HG03558 (cell line): ENCODE measurements at regions not wholly inside any gene's neighbourhood (a gene's known extent, or its start where the extent isn't known, plus 50 kb on each side); places are given as distances from the start of the nearest gene placed in this dataset.

ENCODE experiments used
- ATAC-seq: cut with Tn5 transposase; IDR thresholded peaks from one replicate; pipeline ENCODE4 v1.9.1; 2021; ENCODE audit warnings: moderate number of reproducible peaks; ENCODE audit not compliant: unreplicated experiment; ENCODE audit errors: extremely low read depth

DNA sequence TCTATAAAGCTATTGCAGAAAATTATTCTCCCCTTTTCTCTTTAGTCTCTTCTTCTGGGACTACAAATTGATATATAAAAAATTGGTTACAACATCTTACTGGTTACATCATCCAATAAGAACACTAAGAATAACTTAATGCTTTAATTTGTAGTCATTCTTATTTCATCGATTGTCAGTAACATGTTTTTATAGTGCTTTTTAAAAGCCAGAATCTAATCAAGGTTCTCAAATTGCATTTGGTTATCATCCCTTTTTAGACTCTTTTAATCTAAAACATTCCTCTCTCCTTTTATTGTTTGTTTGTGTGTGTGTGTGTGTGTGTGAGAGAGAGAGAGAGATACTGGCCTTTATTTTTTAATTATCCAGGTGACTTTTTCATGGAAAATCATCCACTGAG, 377.1 kb upstream of the MEIS1 start:
- no peak for ATAC-seq

DNA sequence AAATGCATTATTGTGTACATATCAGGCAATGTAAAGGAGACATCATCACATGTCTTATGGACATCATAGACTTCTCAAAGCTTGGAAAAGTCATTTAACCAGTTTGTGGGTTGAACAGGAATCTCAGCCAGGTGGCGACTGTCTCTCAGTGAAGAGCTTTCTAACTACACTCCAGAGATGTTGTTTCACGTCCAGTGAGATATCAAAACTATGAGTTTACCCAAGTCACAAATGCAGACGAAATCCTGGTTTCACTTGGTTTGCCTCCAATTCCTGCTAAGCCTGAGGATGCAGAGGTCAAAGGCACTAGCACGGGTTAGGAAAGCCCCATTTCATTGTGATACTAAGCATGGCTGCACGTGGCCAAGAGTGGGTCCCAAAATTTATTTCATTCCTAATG, 384.5 kb upstream of the MEIS1 start:
- no peak for ATAC-seq

DNA sequence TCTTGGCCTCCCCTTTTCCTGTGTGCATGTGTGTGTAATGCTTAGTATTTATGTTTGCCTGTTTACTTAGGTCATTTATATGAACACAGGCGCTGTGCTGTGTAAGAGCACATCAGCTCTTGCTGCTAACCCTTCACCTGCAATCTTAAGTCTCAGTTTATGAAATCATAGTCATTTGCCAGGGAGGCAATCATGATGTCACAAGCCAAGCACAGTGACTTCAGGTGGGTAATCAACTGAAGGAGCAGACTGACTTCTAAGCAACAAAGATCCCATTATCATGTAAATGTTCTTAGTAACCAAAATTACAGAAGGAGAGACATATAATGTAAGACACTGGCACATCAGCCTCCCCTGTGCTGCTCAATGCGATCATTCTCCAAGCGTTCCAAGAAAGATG, 386.3 kb upstream of the MEIS1 start:
- no peak for ATAC-seq

DNA sequence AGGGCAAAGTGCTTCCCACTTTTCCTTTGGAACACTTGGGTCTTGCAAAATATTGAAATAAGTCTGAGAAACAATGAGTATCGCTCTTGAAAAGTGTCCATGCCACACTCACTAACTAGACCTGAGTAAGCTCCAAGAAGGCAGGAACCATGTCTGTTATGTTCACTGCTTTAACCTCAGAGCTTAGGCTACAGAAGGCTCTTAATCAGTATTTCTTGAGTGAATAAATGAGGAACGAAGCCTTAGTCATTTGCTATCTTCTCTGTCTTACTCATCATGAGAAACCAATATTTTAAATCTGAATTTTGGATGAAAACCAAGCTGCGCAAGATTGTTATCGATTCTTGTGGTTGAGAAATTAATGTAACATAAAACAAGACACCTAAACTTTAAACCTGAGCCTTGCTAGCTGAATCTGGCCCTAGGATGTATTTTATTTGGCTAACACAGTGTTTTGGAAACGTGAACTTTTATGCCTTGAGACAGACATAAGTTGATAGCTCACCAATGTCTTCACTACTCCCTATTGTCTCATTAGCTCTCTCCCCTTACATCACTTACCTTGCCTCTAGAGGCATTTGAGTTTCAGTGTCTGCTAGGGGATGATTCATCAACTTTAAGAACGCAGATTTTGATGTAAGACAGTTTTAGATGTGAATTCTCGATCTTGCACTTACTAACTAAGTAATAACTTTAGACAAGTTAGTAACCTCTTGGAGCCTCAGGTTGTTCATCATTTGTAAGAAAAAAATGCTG, 392.8 kb upstream of the MEIS1 start:
- ATAC-seq, result no peak

DNA sequence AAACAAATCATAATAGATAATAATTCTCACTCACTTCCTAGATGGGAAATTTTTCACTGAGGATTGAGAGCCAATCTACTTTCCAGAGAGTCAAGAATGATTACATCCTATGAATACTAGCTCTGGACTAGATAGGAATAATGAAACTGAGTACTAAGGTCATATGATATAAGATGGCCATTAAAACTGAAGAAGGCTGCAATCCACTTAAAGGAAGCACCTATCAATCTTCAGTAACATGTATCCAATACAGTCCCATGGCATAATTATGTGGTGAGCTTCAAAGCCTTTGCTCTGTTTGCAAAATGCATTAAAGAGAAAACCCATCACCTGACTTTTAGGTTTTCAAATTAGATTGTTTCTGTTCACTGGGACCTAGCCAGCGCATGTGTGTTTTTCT, 398.0 kb upstream of the MEIS1 start:
- no peak for ATAC-seq

DNA sequence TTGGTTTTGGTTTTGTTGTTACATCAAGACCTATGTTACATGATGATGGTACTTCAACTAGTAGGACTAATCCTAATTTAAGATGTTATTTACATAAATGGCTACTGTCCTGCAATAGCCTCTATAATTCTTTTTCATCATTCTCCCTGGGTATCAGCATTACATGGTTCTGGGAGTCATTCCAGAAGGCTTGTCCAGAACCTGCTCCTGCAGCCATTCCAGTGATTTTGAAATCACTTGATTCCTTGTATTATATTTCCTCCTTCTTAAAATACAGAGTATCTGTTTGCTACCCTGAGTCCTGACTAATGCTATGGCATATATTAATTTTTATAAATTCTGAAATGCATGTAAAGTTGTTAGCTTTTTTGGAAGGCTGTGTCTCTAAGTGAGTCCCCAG, 400.5 kb upstream of the MEIS1 start:
- ATAC-seq, result no peak

DNA sequence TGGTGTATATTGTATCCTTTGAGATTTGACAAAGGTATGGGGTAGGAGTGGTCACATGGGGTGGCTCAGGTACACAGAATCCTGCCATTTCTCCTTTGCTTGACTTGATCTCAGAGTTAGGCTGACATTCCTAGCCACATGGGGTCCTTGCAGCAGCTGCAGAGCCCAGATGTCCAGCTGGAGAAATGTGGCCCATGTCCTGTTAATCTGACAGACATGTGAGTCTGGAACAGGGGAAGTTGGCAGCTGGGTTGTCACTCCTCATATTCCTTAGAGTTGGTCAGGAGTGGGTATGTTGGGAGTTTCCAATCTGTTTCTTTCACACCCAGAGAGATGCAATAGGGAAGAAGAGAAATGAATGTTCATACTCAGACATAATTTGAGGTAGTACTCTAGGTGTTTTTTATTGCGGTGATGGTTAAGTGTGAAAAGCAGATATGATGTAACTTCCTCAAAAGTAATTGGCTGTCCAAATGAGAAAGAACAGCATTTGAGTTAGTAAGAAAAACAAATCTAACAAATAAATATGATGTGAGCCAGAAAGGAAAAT, 402.6 kb upstream of the MEIS1 start:
- ATAC-seq, result no peak

DNA sequence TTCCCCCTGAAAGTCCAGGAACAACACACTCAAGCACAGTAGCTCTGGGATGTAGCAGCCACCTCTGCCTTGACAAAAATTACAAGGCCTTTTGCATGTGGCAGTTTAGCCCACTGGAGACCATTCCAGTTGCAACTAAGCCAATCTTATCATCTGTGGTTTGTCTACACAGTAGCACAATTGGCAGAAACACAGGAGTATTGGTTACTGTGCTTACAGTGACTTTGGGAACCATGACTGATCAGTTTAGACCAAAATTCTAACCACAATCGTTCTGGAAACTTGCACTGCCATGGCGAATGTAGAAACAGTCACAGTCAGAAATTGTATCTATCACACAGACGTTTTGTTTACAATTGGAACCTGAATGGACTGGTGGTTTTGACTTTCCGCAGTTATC, 403.7 kb upstream of the MEIS1 start:
- no peak for ATAC-seq

DNA sequence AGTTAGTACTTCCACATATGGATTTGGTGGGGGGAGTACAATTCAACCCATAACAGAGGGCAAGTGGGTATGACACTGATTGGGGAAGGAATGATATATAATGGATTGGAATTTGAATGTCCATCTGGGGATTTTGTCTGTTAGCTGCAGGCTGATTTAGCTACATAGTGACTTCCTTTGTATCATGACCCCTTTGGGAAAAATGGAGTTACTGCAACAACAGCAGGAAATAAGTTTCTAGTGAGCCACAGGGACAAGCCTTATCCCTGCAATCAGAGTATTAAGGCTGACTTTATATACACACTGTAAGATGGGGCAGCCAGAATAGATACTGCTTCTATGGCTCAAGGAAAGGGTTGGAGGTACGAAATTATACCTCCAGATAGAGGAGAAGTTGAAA, 404.4 kb upstream of the MEIS1 start:
- no peak for ATAC-seq

DNA sequence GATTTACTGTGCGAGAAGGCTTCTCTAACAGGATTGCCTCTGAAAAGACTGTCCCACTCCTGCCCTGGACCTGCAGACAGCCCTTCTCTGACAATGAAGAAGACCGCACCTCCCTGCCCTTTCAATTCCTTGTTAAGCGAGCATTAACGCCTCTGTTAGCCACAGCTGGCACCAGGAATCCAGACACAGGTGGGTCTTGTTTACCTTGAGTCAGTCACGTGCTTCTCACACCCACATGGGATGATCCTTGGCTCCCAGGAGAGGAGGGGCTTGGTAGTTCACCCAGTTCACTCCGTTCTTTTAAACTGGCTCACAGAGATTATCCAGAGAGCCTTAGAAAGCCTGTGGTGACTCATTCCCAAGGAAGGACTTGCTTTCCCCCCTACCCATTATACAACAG, 410.5 kb upstream of the MEIS1 start:
- ATAC-seq, result no peak

DNA sequence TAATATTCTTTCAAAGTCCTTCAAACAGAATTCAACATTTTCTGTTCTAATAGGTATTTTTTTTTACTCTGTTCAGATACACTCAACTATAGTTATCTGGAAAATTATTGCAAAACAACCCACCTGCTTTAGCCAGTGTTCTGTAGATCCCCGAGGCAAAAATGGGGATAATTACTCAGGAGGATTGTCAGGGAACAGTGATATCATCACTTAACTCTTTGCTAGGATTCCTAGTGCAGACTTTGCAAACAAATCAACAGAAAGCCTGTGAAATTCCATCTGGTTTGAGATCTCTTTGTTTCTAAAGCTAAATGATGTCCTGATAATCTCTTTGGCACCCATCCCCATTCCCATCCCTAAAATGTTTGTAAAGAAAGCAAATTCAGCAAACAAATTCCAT, 413.6 kb upstream of the MEIS1 start:
- ATAC-seq, result no peak

DNA sequence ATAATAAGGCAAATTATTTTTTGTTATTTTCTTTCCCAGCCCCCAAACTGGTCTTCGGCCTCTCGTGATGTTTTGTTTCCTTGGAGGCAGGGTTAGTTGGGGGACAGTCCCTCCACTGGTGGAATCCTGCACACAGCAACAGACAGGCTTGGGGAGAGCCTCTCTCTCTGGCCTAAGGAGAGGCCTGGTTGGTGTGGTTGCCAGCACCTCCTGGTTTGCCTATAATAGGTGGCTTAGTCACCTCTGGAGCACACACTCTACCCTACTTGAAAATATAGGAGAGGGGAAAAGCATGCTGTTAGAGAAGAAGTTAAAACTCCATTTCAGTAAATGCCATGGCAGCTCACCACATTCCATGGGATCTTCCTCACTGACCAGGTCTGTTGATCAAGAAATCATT, 417.2 kb upstream of the MEIS1 start:
- no peak for ATAC-seq

DNA sequence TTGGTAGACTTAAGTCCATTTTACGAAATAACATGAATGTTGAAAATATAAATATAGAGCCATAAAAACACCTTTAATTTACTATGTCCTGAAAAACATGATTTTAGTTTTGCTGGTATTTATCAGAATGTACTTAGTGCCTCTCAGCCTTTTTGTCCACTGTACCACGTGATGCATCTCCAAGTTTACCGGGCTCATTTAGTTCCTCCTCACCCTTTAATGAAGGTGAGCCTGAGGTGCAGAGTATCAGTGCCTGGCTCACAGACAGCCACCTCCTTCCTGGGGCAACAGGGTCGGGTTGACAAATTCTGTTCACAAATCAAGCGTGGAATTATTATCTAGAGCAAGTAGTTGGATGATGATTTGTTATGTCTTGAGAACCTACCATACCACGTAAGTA, 420.5 kb upstream of the MEIS1 start:
- no peak for ATAC-seq

DNA sequence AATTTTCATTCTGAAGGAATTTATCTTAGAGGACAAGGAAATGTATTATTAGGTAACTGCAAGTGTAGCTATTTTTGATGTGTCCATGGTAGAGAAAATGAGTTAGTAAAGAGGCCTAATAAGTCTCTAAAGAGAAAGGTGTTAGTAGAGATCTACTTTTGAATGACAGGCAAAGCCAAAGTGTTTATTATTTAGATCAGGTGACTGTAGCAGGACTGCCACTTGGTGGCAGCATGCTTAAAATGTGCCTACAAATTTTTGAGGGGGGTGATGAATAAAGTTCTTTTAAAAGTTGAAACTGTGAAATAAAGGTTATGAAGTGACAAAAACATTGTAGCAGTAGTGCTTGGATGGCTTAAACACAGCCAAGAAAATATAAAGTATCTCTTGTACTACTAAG, 421.5 kb upstream of the MEIS1 start:
- ATAC-seq, result no peak

DNA sequence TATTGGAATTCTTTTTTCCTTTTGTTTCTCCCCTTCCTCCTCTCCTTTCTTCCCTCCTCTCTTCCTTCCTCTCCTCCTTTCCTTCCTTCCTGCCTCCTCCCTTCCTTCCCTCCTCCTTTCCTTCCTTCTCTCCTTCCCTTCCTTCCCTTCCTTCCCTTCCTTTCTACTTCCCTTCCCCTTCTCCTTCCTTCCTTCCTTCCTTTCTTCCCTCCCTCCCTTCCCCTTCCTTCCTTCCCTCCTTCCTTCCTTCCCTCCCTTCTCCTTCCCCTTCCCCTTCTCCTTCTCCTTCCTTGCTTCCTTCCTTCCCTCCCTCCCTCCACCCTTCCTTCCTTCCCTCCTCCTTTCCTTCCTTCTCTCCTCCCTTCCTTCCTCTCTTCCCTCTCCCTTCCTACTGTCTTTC, 431.0 kb upstream of the MEIS1 start:
- no peak for ATAC-seq

DNA sequence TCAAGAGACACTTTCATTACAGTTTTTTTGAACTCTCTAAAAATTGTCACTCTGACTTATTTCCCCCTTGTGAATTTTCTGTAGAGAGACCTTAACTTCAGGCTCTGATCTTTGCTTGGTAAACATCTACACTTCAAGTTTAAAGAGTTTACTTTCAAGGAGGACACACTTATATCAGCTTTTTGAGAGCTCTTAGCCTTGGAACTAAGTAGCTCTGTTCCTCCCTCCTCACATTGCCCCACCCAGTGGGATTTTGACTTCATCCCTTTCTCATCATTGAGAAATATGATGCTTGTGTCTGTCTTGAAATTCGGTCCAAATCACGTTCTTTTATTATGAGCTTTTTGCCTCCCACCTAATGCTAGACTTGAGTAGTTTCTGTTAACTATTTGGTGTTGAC, 433.4 kb upstream of the MEIS1 start:
- ATAC-seq, result no peak

DNA sequence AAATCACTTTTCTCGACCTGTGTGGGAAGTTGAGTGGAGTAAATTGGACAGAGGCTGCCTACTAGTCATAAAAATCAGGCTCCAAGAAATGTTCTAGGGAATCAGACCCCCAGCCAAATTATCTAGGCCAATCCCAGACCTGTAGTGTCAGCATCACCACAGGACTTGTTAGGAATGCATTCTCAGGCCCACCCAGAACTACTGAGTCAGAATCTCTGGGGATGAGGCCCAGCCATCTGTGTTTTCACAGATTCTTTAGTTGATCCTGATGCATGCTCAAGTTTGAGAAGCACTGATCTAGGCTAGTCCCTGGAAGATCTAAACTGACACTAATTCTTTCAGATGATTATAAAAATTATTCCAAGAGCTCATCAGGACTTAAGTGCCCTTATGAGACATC, 434.0 kb upstream of the MEIS1 start:
- no peak for ATAC-seq

DNA sequence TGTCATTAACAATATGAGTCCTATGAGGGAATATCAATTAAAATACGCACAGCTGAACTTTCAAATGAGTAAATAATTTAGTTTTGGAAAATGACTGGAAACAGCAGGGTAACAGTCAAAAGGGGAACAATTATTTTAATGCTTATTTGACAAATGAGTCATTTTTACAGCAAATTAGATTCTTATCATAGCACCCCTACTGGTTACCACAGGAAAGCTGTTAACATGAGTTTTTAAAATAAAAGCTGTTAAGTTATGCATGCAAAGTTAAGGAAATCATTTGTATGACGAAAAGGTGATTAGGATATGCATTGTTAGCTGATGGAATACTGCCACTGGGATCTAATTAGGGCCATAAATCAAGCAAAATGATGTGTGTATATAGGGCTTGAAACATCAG, 435.1 kb upstream of the MEIS1 start:
- ATAC-seq, result no peak

DNA sequence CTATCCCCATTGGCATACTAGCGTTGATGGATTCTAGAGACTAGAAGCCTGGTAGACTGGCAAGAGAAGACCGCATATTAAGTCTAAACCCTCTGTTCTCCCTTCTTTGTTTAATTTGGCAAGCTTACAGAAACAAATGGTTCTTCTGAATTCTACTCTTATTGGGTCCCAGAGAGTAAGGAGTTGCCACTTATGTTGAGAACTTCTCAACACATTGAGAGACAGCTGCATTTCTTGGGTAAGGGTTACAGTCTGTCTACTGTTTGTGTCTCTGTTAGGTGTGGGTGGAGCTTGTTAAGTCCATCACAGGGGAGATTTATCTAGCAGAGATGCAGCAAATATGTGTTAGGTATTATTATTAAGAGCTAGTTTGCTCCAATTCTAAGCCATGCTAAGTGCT, 435.8 kb upstream of the MEIS1 start:
- no peak for ATAC-seq

DNA sequence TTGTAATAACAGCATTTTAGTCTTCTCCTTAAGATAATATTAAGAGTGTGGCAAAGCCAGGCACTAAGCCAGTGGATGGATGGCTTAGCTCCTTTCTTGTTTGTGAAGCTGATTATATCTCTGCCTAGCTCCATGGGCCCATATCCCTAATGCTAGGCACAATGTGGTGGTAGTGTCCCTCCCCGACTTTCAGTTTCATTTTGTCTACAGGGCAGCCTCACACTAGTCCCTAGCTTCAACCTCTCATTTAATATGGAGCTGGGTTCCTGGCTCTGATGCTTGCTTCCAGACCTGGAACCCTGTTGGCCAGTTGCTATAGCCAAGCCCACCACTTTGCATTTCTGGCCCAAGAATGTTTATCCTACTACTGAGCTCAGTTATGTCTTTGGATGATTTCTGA, 437.0 kb upstream of the MEIS1 start:
- ATAC-seq, result no peak

DNA sequence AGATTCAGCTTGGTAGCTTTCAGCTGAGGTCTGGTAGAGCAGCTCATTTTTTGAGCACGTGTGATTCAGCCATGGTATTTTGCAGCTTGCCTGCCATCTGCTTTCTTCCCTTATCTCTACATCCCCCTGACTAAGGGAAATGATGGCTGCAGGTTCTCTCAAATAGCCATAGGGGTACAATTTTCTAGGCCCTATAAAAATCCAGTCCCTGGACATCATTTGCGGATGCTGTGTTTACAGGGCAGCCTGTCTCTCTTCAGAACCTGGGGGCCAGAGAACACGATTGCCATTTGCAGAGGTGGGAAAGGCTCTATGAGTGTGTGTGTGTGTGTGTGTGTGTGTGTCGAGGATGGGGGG, 442.7 kb upstream of the MEIS1 start:
- no peak for ATAC-seq

DNA sequence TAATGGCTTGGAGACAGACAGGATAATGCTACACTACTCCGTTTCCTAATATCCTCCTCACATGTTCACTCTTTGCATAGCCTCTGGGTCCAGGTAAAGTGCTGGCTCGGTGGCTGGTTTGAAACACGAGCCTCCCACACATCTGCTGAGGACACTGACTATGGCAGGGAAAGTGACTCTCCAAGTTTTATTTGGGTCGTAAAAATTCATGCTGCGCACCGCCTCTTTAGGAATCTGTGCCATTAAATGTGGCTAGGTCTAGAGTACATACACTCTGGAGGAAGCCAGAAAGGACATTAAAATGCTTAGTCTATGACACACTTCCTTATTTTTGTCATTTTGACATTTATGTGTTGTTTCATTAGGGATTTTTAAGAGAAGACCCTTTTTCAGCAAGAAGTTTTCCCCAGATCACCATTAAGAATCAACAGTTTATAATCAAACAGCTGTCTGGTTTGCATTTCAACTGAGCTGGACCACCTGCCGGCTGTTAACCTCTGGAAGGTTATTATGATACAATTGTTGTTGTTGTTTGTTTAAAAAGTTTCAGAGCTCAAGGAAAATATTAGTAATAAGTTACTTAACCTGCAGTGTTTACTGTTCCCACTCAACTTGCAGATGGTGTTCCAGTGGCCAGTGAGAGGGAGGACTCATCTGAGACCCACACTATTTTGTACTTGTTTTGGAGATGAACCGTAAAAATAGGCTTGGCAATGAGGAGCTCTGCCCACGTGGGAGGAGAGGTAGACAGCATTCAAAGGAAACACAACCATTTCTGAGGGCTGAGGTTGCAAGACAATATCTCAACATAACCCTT, 443.3 kb upstream of the MEIS1 start:
- ATAC-seq, result no peak
